ENCODE measurements at regions not wholly inside any gene's neighbourhood (a gene's known extent, or its start where the extent isn't known, plus 50 kb on each side); places are given as distances from the start of the nearest gene placed in this dataset.

DNA sequence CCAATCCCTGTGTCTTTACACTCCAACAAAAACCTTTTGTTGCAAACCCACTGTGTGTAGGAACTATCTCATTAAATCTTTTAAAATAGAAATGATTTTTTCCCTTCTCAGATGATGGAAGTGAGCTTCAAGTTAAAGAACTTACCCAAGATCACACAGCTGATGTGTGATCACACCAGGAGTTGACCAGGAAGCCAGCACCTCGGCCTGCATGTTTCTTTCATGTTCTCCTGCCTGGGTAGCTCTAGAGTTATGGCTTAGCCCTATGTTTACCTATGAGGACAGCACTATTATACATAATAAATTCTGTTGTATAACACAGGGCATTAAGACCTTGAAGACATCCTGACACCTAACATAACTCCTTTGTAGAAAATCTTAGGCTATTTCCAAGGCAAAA is 132.1 kb upstream of the KLHL25 start:
- TF ChIP-seq, protein P1, sequence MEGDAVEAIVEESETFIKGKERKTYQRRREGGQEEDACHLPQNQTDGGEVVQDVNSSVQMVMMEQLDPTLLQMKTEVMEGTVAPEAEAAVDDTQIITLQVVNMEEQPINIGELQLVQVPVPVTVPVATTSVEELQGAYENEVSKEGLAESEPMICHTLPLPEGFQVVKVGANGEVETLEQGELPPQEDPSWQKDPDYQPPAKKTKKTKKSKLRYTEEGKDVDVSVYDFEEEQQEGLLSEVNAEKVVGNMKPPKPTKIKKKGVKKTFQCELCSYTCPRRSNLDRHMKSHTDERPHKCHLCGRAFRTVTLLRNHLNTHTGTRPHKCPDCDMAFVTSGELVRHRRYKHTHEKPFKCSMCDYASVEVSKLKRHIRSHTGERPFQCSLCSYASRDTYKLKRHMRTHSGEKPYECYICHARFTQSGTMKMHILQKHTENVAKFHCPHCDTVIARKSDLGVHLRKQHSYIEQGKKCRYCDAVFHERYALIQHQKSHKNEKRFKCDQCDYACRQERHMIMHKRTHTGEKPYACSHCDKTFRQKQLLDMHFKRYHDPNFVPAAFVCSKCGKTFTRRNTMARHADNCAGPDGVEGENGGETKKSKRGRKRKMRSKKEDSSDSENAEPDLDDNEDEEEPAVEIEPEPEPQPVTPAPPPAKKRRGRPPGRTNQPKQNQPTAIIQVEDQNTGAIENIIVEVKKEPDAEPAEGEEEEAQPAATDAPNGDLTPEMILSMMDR (IDR thresholded peaks at IDR 0.05; ENCODE audit: low read depth, low read length) = no peak
- TF ChIP-seq POLR2A (IDR thresholded peaks at IDR 0.05; ENCODE audit: extremely low read depth, insufficient read length) = no peak
